Dedifferentiated amniotic fluid mesenchymal stem cell (primary cell): ENCODE measurements at regions not wholly inside any gene's neighbourhood (a gene's known extent, or its start where the extent isn't known, plus 50 kb on each side); places are given as distances from the start of the nearest gene placed in this dataset.

Source experiments
- DNase-seq: peaks from one replicate; pipeline ENCODE4 v3.0.0-alpha.2; 2016; ENCODE audit errors: extremely low spot score

DNA sequence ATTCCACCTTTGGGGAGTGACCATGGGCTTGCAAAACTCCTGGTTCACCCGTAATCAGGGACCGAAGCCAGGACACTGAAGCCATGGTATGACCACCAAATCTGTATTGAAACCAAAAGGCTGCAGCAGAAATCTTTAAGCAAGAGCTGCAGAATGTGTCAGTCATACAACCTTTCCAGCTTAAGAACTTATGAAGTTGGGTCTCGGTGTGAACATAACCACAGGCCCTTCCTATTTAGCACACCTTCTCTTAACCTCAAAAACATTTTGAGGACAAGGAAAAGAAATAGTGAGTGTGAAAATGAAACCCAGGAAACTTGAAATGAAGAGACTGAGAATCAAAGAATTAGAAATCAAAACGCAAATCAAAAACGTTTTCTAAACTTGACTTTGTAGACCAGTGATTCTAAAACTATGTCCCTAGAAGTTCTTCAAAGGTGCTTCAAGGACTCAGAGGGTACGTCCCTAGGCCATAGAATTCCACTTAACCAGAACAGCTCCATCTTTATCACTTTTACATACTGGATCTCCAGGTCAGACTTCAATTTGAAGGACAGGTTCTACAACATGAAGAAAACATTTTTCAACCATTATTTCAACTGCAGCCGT, 231.6 kb upstream of the GRIP1 start:
- DNase-seq: no peak

DNA sequence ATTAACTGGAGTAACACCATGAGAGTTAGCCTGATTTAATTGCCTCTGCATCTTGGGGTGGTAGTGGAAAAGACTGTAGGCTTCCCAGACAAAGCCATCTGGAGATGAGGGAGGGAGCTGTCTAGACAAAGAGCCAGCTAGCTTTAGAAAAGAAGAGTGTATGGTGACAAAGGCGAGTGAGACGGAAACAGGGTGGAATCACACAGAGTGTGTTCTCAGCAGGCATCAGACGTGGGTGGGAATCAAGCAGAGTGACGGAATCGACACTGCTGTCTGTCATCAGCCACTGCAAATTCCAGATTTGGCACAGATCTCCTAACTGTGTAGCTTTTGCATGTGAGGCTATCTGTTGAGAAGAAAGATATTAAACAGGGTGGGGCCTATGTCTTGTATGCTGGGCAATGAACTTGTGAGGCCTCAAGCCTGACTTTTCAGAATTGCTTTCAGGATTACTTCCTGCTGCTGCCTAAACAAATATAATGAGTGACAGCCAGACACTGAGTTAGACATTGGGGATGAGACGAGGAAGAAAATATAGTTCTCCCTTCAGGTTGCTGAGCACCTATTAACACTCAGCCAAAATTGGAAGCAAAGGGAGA, 236.5 kb upstream of the GRIP1 start:
- no peak for DNase-seq

DNA sequence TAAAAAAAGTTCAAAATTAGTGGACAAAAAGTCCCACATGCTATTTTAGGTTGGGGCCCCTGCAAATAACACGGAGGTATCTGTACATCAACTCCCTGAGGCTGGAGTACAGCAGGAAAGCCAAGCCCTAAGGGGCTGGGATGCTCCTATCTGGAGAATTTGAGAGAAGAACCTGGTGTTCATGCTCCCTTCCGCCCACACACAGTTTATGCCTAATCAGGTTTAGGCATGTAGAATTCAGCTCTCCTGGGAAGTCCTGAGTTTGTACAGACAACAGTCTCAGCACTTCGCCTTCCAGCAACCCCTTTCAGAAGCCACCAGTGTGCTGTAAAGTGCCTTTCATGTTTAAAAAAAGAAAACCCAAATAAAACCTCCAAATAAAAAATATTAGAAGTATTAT, 237.3 kb upstream of the GRIP1 start:
- no peak for DNase-seq

DNA sequence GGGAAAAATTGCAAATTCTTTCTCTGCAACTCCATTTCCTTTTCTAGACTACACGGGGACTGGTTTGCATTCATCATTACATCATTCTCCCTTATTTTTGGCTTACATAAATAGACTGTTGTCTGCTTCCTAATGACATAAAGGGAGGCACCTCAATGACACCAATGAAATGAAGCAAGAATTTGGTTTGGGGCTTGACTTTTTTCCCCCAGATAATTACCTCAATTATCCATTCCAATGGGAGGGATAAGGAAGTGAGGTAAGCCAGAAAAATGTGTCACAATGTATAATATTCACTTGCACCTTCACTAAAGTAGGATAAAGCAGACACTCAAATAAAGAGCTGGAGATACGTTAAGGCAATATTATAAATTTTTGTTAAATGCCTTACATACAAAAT, 240.6 kb upstream of the GRIP1 start:
- DNase-seq: no peak

DNA sequence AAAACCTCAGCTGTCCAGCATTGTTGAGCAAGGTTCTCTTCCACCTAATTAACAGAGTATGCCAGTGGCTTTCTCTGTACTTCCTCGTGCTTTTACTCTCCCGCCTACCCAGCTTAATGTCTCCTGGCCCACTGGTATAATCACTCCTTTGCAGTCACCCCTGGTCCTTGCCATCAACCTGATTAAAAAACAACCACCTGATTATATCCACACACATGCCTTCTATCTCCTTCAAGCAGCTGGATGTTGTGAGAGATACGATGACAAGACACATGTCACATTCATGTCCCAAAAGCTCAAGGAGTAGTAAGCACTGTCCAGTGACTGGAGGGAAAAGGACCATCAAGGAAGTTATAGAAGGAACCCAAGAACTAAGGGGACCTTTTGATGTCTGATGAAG, 241.3 kb upstream of the GRIP1 start:
- DNase-seq: no peak

DNA sequence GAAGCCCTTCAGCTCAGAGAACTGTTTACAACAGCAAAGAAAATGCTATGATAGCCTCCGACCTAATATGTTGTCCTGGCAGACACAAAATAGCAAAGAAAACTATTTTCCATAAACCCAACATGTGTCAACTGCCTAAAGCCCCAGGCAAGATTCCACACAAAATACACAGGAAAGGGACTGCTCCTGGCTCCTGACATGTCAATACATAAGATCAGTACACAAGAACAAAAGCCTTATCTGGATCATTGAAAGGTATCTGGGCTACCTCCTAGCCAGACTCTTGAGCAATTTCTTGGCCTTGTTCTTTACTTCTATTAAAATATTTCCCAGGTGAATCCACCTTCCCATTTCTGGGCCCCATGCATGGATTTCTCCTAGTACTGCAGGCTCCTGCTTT, 242.3 kb upstream of the GRIP1 start:
- no peak for DNase-seq

DNA sequence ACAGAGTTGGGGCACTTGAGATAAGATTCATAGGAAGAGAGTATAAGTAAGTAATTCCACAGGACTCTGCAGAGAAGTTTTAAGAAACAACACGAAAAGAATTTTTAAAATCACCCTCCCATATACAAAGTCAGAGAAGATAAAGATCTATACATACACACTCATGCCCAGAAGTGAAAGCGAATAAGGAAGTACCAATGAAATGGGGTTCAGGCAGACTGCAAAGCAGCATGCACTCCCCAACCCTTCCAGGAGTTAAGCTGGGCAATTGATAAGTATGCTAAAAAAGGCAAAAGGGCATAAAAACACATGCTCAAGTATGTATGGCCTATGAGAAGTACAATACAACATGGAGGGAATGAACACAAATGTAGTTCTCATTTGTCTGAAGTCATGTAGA, 246.2 kb upstream of the GRIP1 start:
- no peak for DNase-seq

DNA sequence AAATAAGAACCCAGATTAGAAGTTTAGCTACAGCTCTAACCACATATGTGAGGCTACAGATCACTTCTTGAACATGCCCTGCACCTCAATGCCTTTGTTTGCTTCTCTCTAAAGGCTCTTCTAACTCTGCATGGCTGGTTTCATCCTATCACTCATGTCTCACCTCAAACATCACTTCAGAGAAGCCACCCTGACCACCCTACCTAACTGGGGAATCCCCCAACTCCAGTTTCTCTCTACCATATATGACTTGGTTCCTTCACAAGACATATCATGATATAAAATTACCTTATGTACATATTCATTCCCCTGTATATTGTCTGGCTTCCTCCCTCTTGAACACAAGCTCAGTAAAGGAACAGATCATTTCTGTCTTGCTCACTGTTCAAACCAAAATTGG, 250.2 kb upstream of the GRIP1 start:
- no peak for DNase-seq

DNA sequence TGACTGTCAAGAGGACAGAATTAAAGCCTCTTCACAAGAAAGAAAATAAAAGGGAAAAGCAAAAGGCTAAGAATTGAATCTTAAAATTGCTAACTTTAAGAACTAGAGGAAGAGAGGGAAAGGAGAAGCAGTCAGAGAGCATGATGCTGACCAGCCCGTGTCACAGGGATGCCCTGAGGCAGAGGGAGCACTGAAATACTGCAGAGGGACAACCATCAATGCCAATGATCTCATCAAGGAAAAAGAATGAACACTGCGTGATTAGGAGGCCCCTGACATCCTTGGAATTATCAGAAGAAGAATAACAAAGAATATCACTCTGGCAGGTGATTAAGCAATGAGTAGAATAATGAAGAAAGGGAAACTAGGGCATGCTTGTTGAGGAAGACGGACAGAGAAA, 252.2 kb upstream of the GRIP1 start:
- no peak for DNase-seq

DNA sequence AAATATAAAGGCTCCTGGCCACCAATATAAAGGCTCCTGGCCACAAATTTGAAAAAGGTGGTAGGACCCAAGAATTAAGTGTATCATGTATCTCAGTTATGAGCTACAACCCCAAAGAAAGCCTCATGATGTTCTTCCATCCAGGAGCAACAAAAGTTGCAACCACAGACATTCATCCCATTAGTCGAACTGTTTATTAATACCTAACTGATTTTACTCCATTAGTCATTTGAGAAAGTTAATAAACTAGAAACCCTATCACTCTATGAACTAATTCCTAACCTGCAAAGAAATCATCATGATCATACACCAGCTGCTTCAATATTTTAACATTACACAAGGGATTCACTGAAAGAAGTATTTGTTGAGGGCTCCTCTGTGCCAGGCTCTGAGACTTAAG, 253.2 kb upstream of the GRIP1 start:
- no peak for DNase-seq

DNA sequence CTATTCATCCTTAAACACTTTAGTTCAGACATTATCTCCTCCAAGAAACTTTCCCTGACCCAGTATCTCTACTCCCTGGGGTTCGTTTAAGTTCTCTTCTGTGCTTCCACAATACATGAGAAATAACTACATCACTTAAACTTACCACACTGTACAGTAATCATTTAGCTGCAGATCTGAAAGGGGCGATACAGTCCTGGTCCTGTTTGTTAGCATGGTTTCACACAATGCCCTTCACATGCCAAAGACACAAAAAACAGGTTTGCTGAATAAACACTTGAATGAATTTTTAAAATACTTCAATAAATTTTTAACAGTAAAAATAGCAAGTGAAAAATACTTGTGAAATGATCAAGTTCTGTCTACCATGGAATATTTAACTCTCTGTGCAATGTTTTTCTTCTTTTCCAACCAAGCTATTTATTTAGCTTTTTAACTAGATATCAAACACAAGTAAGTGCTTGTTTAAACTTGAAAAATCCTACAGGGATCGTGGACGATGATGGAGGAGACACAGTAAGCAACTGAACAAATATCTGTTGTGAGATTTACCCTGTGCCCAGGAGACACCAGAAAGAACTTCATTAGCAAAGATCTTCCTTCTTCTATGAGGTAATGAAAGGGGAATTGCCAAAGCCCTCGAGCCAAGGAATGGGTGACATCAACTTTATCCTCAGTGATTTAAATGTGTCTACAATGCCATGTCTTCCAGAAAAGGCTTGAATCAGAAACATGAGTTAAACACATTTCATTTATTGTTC, 255.6 kb upstream of the GRIP1 start:
- no peak for DNase-seq

DNA sequence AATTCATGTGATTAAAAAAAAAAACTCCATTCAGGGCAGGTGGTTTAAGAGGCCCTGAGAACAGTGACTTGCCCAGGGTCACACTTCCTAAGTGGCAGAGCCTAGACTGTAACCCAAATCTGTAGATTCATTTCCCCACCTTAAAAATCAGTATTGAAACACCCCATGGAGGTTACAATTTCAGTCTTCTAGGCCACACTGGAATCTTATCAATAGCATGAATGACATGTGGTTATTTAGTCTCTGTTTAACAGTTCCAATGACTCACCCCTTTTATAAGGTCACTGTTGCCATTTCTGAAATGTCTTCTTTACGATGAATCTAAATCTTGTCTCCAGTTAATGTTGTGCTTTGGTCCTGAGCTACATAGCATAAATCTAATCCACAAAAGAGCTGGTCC, 262.3 kb upstream of the GRIP1 start:
- no peak for DNase-seq

DNA sequence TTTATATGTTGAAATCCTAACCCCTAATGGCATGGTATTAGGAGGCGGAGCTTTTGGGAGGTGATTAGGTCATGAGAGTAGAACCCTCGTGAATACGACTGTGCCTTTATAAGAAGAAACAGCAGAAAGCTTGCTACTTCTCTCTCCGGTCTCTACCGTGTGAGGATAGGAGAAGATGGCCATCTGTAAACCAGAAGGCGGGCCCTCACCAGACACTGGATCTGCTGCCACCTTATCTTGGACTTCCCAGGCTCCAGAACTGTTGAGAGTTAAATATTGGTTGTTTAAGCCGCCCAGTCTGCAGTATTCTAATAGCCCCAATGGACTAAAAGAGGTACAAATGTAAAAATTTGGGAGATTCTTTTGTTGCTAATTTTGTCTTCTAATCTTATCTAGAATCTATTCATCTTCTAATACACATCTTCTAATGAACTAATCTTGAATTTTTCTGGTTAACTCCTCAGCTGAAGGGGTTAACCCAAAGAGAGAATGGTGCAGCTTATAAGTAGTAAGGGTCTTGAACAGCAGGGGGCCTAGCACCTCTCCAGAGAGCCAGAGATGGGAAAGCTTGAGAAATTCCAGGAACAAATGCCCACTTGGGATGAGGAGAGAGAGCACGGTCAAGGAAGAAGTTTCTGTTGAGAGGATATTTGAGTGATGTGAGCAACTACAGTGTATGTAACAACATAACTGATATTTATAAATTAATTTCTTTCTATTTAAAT, 264.0 kb upstream of the GRIP1 start:
- no peak for DNase-seq

DNA sequence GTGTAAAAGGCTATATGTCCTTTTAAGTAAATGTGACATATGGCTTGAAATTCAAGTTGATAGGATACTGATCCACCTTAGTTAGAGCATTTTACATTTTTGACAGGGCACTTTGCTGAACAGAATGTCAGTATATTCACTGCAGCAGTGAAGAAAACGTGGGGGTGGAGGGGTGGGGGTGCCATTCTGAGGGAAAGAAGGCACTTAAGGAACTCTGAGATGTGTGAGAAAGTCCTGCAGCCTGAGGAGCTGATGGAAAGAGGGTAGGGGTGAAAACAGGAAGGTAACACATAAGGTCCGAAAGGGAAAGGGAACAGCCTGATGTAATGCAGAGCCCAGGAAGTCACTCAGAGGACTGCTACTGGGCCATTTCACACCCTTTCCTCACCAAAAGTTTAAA, 265.5 kb upstream of the GRIP1 start:
- DNase-seq: no peak

DNA sequence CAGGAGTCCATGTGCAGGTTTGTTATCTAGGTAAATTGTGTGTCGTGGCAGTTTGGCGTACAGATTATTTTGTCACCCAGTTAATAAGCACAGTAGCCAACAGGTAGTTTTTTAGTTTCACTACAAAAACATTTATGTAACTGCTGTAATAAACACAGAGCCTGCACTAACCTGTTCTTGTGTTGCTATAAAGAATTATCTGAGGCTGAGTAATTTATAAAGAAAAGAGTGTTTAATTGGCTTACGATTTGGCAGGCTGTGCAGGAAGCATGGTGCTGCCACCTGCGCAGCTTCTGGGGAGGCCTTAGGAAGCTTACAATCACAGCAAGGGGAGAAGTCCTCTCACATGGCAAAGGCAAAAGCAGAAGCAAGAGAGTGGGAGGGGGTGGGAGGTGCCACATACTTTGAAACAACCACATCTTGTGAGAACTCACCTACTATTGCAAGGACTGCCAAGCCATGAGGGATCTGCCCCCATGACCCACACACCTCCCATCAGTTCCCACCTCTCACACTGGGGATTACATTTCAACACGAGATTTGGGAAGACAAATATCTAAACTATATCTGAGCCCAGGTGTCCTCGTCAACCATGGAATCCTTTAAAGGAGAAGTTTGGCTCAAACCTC, 266.4 kb upstream of the GRIP1 start:
- DNase-seq: no peak

DNA sequence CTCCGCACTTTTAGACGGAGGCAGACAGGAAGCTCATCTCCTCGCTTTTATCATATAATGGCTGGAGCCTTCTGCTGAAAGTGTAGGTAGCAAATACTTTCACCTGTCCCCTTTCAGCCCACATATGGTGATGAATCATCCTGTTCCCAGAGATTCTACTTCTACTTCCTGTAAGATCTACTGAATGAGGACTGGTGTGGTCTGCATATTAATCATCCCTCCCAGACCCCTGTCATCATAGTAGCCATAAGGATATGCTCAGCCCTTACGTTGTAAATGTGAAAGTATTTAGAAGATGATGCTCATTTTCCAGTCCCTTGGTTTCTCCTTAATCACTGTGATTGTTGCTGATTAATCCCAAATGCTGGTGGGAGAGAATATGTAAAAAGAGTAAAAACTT, 268.2 kb upstream of the GRIP1 start:
- no peak for DNase-seq

DNA sequence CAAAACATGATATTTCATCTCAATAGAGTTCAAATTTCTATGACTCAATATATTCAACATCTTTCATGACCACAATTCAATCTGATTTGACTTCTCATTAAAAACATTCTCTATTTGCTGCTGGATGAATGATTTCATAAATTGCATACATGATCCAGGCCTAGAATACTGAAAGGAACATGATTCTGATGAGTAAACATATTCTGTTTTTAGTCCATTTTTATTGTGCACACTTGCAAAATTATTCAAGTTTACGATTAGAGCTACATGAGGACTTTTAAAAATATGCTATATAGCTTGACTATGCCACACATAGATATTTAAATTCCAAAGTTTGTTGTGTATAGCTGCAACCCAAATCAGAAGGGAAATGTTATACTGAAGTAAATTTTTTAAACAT, 273.8 kb upstream of the GRIP1 start:
- no peak for DNase-seq

DNA sequence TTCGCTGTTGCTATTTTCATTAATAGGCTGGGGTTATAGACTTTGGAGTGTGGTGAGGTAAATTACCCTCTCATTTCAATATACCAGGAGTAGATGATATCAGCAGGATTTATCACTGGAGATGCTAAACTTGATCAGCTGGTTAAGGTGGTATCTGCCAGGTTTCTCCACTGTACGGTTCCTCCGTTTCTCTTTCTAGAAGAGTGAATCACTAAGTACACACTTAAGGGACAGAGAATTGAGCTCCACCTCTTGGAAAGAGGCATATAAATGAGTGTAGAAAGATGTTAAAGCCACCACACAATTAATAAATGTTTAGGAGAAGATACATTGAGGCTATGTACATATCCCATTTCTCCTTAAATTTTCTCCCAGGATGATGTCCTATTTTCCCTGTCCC, 277.4 kb upstream of the GRIP1 start:
- no peak for DNase-seq

DNA sequence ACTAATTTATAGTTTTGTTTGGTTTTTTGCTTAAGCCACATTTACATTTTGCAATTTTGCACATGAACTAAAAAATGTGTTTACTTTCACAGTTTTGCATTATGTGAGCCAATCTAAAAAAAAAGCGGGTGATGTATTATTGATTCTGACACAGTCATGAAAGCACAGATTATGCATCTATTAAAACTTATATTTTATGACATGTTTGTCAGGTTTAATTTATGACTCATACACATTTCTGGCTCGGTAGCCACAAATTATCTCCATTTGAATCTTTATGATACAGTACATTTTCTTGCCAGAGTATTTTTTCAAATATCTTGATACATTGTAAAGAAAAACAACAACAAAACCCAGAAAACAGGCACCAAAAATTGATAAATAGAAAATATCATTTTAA, 280.4 kb upstream of the GRIP1 start:
- DNase-seq: no peak

DNA sequence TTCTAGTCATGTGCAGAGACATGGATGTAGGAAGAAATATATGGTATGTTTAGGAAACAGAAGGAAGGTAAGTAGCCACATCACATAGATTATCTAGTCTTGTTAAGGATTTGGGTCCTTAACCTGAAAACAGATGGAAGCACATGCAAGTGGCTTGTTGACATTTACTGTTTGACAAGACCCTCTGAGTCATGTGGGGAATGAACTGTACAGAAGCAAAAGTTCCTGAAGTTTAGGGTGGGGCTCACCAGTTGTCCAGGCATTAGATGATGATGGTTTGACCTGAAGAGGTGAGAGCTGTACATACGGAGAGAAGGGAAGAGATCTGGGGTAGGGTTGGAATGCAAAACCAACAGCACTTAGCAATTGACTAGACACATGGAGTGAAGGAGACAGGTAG, 281.1 kb upstream of the GRIP1 start:
- no peak for DNase-seq

DNA sequence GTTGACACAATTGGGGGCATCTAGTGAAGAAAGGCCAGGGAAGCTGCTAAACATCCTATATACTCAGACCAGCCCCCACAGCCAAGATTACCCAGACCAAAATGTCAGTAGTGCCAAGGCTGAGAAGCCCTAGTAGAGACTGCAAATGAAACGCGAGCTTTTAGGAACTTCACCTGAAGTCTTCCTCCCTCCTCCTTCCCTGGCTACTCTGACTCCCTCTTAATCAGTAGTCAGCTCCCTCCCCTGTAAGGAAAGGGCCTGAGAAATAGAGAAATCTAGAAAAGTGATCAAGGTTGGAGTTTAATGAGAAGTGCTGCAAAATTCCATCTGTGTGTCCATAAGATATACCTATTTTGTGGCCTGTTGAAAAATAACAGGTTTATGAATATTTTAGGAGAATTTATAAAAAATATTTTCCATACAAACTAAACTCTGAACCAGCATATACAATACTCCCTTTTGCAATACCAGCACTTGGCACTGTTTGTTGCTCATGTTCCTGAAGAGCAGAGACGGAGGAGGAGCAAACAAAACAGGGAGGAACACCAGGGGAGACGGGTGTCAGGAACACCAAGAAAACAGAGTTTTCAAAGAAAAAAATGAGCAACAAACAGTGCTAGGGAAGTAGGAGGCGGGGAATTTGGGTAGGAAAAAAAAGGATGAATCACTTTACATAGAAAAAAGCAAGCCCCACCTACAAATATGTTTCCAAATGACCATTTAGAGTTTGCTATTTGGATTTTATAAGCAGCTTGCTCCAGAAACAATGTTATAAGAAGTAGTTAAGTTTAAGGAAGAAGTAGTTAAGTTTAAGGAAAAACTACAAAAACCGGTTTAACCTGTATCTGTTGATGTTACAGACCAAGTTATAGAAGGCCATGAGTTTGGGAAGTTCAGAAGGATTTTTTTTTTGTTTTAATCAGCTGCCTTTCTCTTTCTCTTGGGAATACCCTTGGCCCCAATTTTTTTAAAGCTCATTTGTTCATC, 282.1 kb upstream of the GRIP1 start:
- DNase-seq: no peak
